ENCODE measurements at regions not wholly inside any gene's neighbourhood (a gene's known extent, or its start where the extent isn't known, plus 50 kb on each side); places are given as distances from the start of the nearest gene placed in this dataset.
"Not testable (repeated sequence)": the region's sequence is repeated elsewhere in the genome, so short reads cannot be mapped to it uniquely, and the experiment has no call there.

- Mint-ChIP-seq H3K9me3 (peaks cover 3% of the 10 kb centered on the region), H3K27me3 (no peaks in the 10 kb centered on the region), H3K27ac (no peak overlapping the region), H3K4me3 (no peak overlapping the region), H3K4me1 (ENCODE audit: low read depth) (no peaks in the 10 kb centered on the region), H3K36me3 (ENCODE audit: low read depth) (no peaks in the 10 kb centered on the region)
- no peak for TF ChIP-seq CTCF (IDR thresholded peaks at IDR 0.05)
- DNase-seq, result no peak
- Histone ChIP-seq H3K4me1 (ENCODE audit: insufficient read depth, low read length) (no peaks in the 10 kb centered on the region), H3K27ac (ENCODE audit: low read depth in 1 of 2, low read length in 2 of 2) (no peak overlapping the region), H3K4me3 (ENCODE audit: low read length) (no peak overlapping the region), H3K27me3 (ENCODE audit: control insufficient read depth in 1 of 2, insufficient read depth in 2 of 2, low read length in 2 of 2) (no peaks in the 10 kb centered on the region), H3K9me3 (ENCODE audit: control insufficient read depth in 1 of 2, insufficient read depth in 1 of 2, low read length in 2 of 2) (peaks cover 0 to 8% of the 10 kb centered on the region in 2 experiments), H3K36me3 (ENCODE audit: insufficient read depth, low read length) (no peaks in the 10 kb centered on the region)
- intact Hi-C loops (cut with DNase I, micrococcal nuclease), result no loop called here
- ChIA-PET CTCF (no interaction called here), POLR2A (no interaction called here)
- ATAC-seq (ENCODE audit: poor library complexity), result no peak
These were observed 673.1 kb downstream of the TNS3 start for GRCh38 chr7:46908770-46909169.

GRCh38 chr7:46904523-46904922, 677.4 kb downstream of the TNS3 start:
- H3K36me3 ChIP-seq (ENCODE audit: insufficient read depth, low read length); H3K4me1 ChIP-seq (ENCODE audit: insufficient read depth, low read length); H3K36me3 Mint-ChIP-seq (ENCODE audit: low read depth); H3K27ac ChIP-seq (ENCODE audit: low read depth in 1 of 2, low read length in 2 of 2); H3K4me1 Mint-ChIP-seq (ENCODE audit: low read depth); CTCF ChIA-PET; intact Hi-C loops (cut with DNase I, micrococcal nuclease); H3K4me3 ChIP-seq (ENCODE audit: low read length); H3K27me3 Mint-ChIP-seq; DNase-seq; H3K27me3 ChIP-seq (ENCODE audit: control insufficient read depth in 1 of 2, insufficient read depth in 2 of 2, low read length in 2 of 2); ATAC-seq (ENCODE audit: poor library complexity); H3K9me3 Mint-ChIP-seq; H3K27ac Mint-ChIP-seq; H3K4me3 Mint-ChIP-seq: not testable (repeated sequence)
- H3K9me3 ChIP-seq (ENCODE audit: control insufficient read depth in 1 of 2, insufficient read depth in 1 of 2, low read length in 2 of 2), result peaks cover 0 to 11% of the 10 kb centered on the region in 2 experiments
- POLR2A ChIA-PET, result interaction anchor here (0.7 kb wide), 1 partner anchor 197 kb away, joined by 3 read pairs; no protein-coding TSS in a partner anchor

- CTCF ChIA-PET, result no interaction called here
- Histone ChIP-seq H3K9me3 (ENCODE audit: control insufficient read depth in 1 of 2, insufficient read depth in 1 of 2, low read length in 2 of 2) (peaks cover 0 to 3% of the 10 kb centered on the region in 2 experiments), H3K36me3 (ENCODE audit: insufficient read depth, low read length) (no peaks in the 10 kb centered on the region), H3K4me3 (ENCODE audit: low read length) (no peak overlapping the region), H3K27ac (ENCODE audit: low read depth in 1 of 2, low read length in 2 of 2) (no peak overlapping the region), H3K27me3 (ENCODE audit: control insufficient read depth in 1 of 2, insufficient read depth in 2 of 2, low read length in 2 of 2) (no peaks in the 10 kb centered on the region), H3K4me1 (ENCODE audit: insufficient read depth, low read length) (no peaks in the 10 kb centered on the region)
- Mint-ChIP-seq H3K4me1 (ENCODE audit: low read depth) (no peaks in the 10 kb centered on the region), H3K36me3 (ENCODE audit: low read depth) (no peaks in the 10 kb centered on the region), H3K27me3 (no peaks in the 10 kb centered on the region), H3K9me3 (peaks cover 11% of the 10 kb centered on the region), H3K4me3 (no peak overlapping the region), H3K27ac (no peak overlapping the region)
- no peak for TF ChIP-seq CTCF (IDR thresholded peaks at IDR 0.05)
- intact Hi-C loops (cut with DNase I, micrococcal nuclease), result no loop called here
- DNase-seq (no peak), ATAC-seq (ENCODE audit: poor library complexity) (no peak)
- POLR2A ChIA-PET, result no interaction called here
These were observed 679.4 kb downstream of the TNS3 start for GRCh38 chr7:46902463-46902862.

Data from CD4-positive, alpha-beta T cell (primary cell).